ENCODE measurements at regions not wholly inside any gene's neighbourhood (a gene's known extent, or its start where the extent isn't known, plus 50 kb on each side); places are given as distances from the start of the nearest gene placed in this dataset.

- no peak for TF ChIP-seq SP3 (tag by site-specific recombination; IDR thresholded peaks at IDR 0.05)
- no peak for TF ChIP-seq ZNF157 (tag by site-specific recombination; IDR thresholded peaks at IDR 0.05)
- TF ChIP-seq ZNF433 (tag by site-specific recombination; IDR thresholded peaks at IDR 0.05; ENCODE audit: low read depth), result no peak
- TF ChIP-seq ZNF132 (tag by site-specific recombination; IDR thresholded peaks at IDR 0.05; ENCODE audit: borderline replicate concordance), result no peak
- TF ChIP-seq ZNF501 (tag by site-specific recombination; IDR thresholded peaks at IDR 0.05), result no peak
- no peak for TF ChIP-seq ZNF645 (tag by site-specific recombination; IDR thresholded peaks at IDR 0.05)
- TF ChIP-seq ZNF366 (tag by site-specific recombination; conservative IDR thresholded peaks at IDR 0.05), result peak; percentile 33; the same call in 1 of the 2 replicates
- TF ChIP-seq ATF2 (tag by site-specific recombination; IDR thresholded peaks at IDR 0.05; ENCODE audit: low read depth), result no peak
- no peak for TF ChIP-seq ZBTB17 (tag by site-specific recombination; IDR thresholded peaks at IDR 0.05)
- TF ChIP-seq ZNF138 (tag by site-specific recombination; IDR thresholded peaks at IDR 0.05; ENCODE audit: borderline replicate concordance), result no peak
- TF ChIP-seq ZNF610 (tag by site-specific recombination; IDR thresholded peaks at IDR 0.05; ENCODE audit: borderline replicate concordance), result no peak
- TF ChIP-seq ZNF146 (tag by site-specific recombination; IDR thresholded peaks at IDR 0.05), result no peak
- no peak for TF ChIP-seq ELK4 (IDR thresholded peaks at IDR 0.05; ENCODE audit: borderline replicate concordance, low read depth, low read length)
- TF ChIP-seq YY1 (tag by site-specific recombination; IDR thresholded peaks at IDR 0.05), result no peak
- no peak for TF ChIP-seq HIC1 (tag by site-specific recombination; IDR thresholded peaks at IDR 0.05)
- no peak for TF ChIP-seq ZNF777 (tag by site-specific recombination; IDR thresholded peaks at IDR 0.05; ENCODE audit: borderline replicate concordance)
- TF ChIP-seq ZNF701 (tag by site-specific recombination; IDR thresholded peaks at IDR 0.05), result no peak
- TF ChIP-seq SETDB1 (IDR thresholded peaks at IDR 0.05; ENCODE audit: insufficient read length, low read length), result no peak
- no peak for TF ChIP-seq ZNF37A (tag by site-specific recombination; IDR thresholded peaks at IDR 0.05)
- no peak for TF ChIP-seq MYNN (tag by site-specific recombination; IDR thresholded peaks at IDR 0.05; ENCODE audit: borderline replicate concordance)
- no peak for TF ChIP-seq YY2 (tag by site-specific recombination; IDR thresholded peaks at IDR 0.05)
- TF ChIP-seq MEIS1 (CRISPR knock-in tag; IDR thresholded peaks at IDR 0.05; ENCODE audit: borderline replicate concordance), result no peak
- no peak for TF ChIP-seq CTCF (tag by site-specific recombination; IDR thresholded peaks at IDR 0.05)
- TF ChIP-seq ZIC2 (tag by site-specific recombination; IDR thresholded peaks at IDR 0.05), result no peak
- peak; percentile 55 for TF ChIP-seq KLF8 (tag by site-specific recombination; IDR thresholded peaks at IDR 0.05)
- TF ChIP-seq ZNF521 (tag by site-specific recombination; IDR thresholded peaks at IDR 0.05), result no peak
- no peak for TF ChIP-seq EGR2 (tag by site-specific recombination; IDR thresholded peaks at IDR 0.05; ENCODE audit: low read depth)
- TF ChIP-seq ZFHX2 (tag by site-specific recombination; conservative IDR thresholded peaks at IDR 0.05), result no peak
- TF ChIP-seq RBAK (tag by site-specific recombination; IDR thresholded peaks at IDR 0.05), result no peak
- TF ChIP-seq BCL11A (tag by site-specific recombination; IDR thresholded peaks at IDR 0.05; ENCODE audit: low read depth), result no peak
- TF ChIP-seq PRDM10 (tag by site-specific recombination; IDR thresholded peaks at IDR 0.05), result peak; percentile 64
Observed at GRCh38 chr14:31933716-31934115, 143.4 kb upstream of the ARHGAP5 start (continued).

Data from HEK293 (cell line).